ENCODE measurements at regions not wholly inside any gene's neighbourhood (a gene's known extent, or its start where the extent isn't known, plus 50 kb on each side); places are given as distances from the start of the nearest gene placed in this dataset.
"Not testable (repeated sequence)": the region's sequence is repeated elsewhere in the genome, so short reads cannot be mapped to it uniquely, and the experiment has no call there.

- TF ChIP-seq ZFP3 (CRISPR knock-in tag; IDR thresholded peaks at IDR 0.05); ISL1 (CRISPR knock-in tag; IDR thresholded peaks at IDR 0.05); PATZ1 (CRISPR knock-in tag; IDR thresholded peaks at IDR 0.05; ENCODE audit: borderline replicate concordance); TSHZ2 (CRISPR knock-in tag; IDR thresholded peaks at IDR 0.05); ZNF70 (CRISPR knock-in tag; IDR thresholded peaks at IDR 0.05); CSRNP3 (CRISPR knock-in tag; IDR thresholded peaks at IDR 0.05); ARNTL (CRISPR knock-in tag; IDR thresholded peaks at IDR 0.05; ENCODE audit: borderline replicate concordance, low read depth); ZFP30 (CRISPR knock-in tag; IDR thresholded peaks at IDR 0.05); RARB (CRISPR knock-in tag; IDR thresholded peaks at IDR 0.05); ZNF565 (CRISPR knock-in tag; conservative IDR thresholded peaks at IDR 0.05; ENCODE audit: low read depth); TCF4 (CRISPR knock-in tag; IDR thresholded peaks at IDR 0.05; ENCODE audit: borderline replicate concordance): not testable (repeated sequence)
Observed at GRCh38 chr9:6099346-6099745, 83.9 kb upstream of the RANBP6 start.
